ENCODE measurements at regions not wholly inside any gene's neighbourhood (a gene's known extent, or its start where the extent isn't known, plus 50 kb on each side); places are given as distances from the start of the nearest gene placed in this dataset.
A peak's percentile ranks its signal among the peaks of the same experiment; 100 is the strongest.

GRCh38 chr15:38154255-38154654, 98.4 kb upstream of the SPRED1 start:
- no peak for DNase-seq
- Mint-ChIP-seq H3K36me3 (ENCODE audit: low read depth) (peaks cover 6% of the 10 kb centered on the region), H3K27ac (no peak overlapping the region), H3K9me3 (peaks cover 48% of the 10 kb centered on the region), H3K27me3 (ENCODE audit: low read depth, poor library complexity) (no peaks in the 10 kb centered on the region), H3K4me1 (no peaks in the 10 kb centered on the region), H3K4me3 (no peak overlapping the region)
- TF ChIP-seq CTCF (IDR thresholded peaks at IDR 0.05), result no peak

- no peak overlapping the region for H3K4me3 Mint-ChIP-seq
- H3K36me3 Mint-ChIP-seq (ENCODE audit: low read depth), result peaks cover 6% of the 10 kb centered on the region
- H3K4me1 Mint-ChIP-seq, result no peaks in the 10 kb centered on the region
- peaks cover 42% of the 10 kb centered on the region for H3K9me3 Mint-ChIP-seq
- no peak overlapping the region for H3K27ac Mint-ChIP-seq
- no peaks in the 10 kb centered on the region for H3K27me3 Mint-ChIP-seq (ENCODE audit: low read depth, poor library complexity)
- TF ChIP-seq CTCF (IDR thresholded peaks at IDR 0.05), result no peak
- DNase-seq, result no peak
Measured at GRCh38 chr15:38154837-38155236, 97.8 kb upstream of the SPRED1 start.

GRCh38 chr15:38163658-38164057, 89.0 kb upstream of the SPRED1 start:
- no peak overlapping the region for H3K4me3 Mint-ChIP-seq

GRCh38 chr15:38164061-38164460, 88.6 kb upstream of the SPRED1 start:
- no peak overlapping the region for H3K4me3 Mint-ChIP-seq
- peaks cover 10% of the 10 kb centered on the region for H3K4me1 Mint-ChIP-seq
- no peak for DNase-seq
- peaks cover 3% of the 10 kb centered on the region for H3K27me3 Mint-ChIP-seq (ENCODE audit: low read depth, poor library complexity)
- H3K9me3 Mint-ChIP-seq, result no peaks in the 10 kb centered on the region
- H3K36me3 Mint-ChIP-seq (ENCODE audit: low read depth), result no peaks in the 10 kb centered on the region
- no peak for TF ChIP-seq CTCF (IDR thresholded peaks at IDR 0.05)
- peak overlapping the region; percentile 9 for H3K27ac Mint-ChIP-seq

More at GRCh38 chr15:38163658-38164057, 89.0 kb upstream of the SPRED1 start:
- H3K27me3 Mint-ChIP-seq (ENCODE audit: low read depth, poor library complexity), result peaks cover 3% of the 10 kb centered on the region
- no peaks in the 10 kb centered on the region for H3K36me3 Mint-ChIP-seq (ENCODE audit: low read depth)
- peak overlapping the region; percentile 9 for H3K27ac Mint-ChIP-seq
- no peak for TF ChIP-seq CTCF (IDR thresholded peaks at IDR 0.05)
- peaks cover 10% of the 10 kb centered on the region for H3K4me1 Mint-ChIP-seq
- H3K9me3 Mint-ChIP-seq, result no peaks in the 10 kb centered on the region
- DNase-seq, result no peak

GRCh38 chr15:38164507-38164906, 88.1 kb upstream of the SPRED1 start:
- Mint-ChIP-seq H3K27me3 (ENCODE audit: low read depth, poor library complexity) (peaks cover 3% of the 10 kb centered on the region), H3K4me1 (peaks cover 10% of the 10 kb centered on the region), H3K27ac (no peak overlapping the region), H3K36me3 (ENCODE audit: low read depth) (no peaks in the 10 kb centered on the region), H3K9me3 (no peaks in the 10 kb centered on the region), H3K4me3 (no peak overlapping the region)
- DNase-seq, result no peak
- TF ChIP-seq CTCF (IDR thresholded peaks at IDR 0.05), result no peak

- H3K36me3 Mint-ChIP-seq (ENCODE audit: low read depth), result no peaks in the 10 kb centered on the region
- DNase-seq, result no peak
- H3K4me1 Mint-ChIP-seq, result peaks cover 10% of the 10 kb centered on the region
- TF ChIP-seq CTCF (IDR thresholded peaks at IDR 0.05), result no peak
- no peak overlapping the region for H3K27ac Mint-ChIP-seq
- H3K27me3 Mint-ChIP-seq (ENCODE audit: low read depth, poor library complexity), result peaks cover 3% of the 10 kb centered on the region
- no peak overlapping the region for H3K4me3 Mint-ChIP-seq
- peaks cover 3% of the 10 kb centered on the region for H3K9me3 Mint-ChIP-seq
Measured at GRCh38 chr15:38168467-38169070, 84.1 kb upstream of the SPRED1 start.

Measured in nephron progenitor cell (in vitro differentiated cells).